ENCODE measurements at regions not wholly inside any gene's neighbourhood (a gene's known extent, or its start where the extent isn't known, plus 50 kb on each side); places are given as distances from the start of the nearest gene placed in this dataset.
"Not testable (repeated sequence)": the region's sequence is repeated elsewhere in the genome, so short reads cannot be mapped to it uniquely, and the experiment has no call there.

GRCh38 chr15:26023231-26023630 is 160.1 kb upstream of the ATP10A start:
- DNase-seq (no peak), ATAC-seq (no peak)
- intact Hi-C loops (cut with DNase I, micrococcal nuclease) = no loop called here

DNA sequence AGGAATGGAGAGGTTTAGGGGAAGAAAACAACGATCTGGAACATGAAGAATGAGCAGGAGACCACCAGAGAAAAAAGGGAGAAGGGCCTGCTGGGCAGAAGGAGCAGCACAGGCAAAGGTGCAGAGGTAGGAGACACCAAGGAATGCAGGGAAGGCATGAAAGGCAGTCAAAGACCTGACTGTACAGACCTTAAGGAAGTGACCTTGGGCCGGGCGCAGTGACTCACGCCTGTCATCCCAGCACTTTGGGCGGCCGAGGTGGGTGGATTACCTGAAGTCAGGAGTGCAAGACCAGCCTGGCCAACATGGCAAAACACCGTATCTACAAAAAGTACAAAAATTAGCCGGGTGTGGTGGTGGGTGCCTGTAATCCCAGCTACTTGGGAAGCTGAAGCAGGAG is 157.7 kb upstream of the ATP10A start:
- intact Hi-C loops (cut with DNase I, micrococcal nuclease) = no loop called here
- no peak for ATAC-seq
- DNase-seq = no peak

- DNase-seq = no peak
- ATAC-seq = no peak
- intact Hi-C loops (cut with DNase I, micrococcal nuclease) = no loop called here
Observed at GRCh38 chr15:26017665-26018064, 154.5 kb upstream of the ATP10A start.

GRCh38 chr15:26015516-26016075 is 152.5 kb upstream of the ATP10A start:
- intact Hi-C loops (cut with DNase I, micrococcal nuclease) = no loop called here
- no peak for ATAC-seq

DNA sequence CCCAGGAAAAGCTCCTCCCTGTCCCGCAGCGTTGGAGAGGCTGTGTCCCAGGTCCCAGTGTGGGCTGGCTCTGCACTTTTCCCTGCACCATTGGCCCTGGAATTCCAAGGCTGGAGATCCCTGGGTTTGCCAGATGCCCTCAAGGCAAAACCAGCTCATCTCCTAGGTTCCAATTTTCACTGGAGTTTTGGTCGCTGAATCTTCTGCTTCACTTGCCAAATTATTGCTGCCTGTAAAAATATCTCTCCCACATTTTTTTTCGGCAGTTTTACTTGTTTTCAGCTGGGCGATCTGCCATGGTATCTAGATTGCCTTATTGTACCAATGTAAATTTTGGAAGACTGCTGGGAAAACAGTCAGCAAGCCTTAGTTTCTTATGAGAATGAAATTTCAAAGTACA is 150.9 kb upstream of the ATP10A start:
- ATAC-seq = no peak

More at GRCh38 chr15:26015516-26016075, 152.5 kb upstream of the ATP10A start:
- DNase-seq = no peak

GRCh38 chr15:26011916-26012315 is 148.8 kb upstream of the ATP10A start:
- intact Hi-C loops (cut with DNase I, micrococcal nuclease) = no loop called here
- no peak for DNase-seq
- no peak for ATAC-seq

More for the DNA sequence above, 150.9 kb upstream of the ATP10A start:
- no peak for DNase-seq
- intact Hi-C loops (cut with DNase I, micrococcal nuclease) = no loop called here

DNA sequence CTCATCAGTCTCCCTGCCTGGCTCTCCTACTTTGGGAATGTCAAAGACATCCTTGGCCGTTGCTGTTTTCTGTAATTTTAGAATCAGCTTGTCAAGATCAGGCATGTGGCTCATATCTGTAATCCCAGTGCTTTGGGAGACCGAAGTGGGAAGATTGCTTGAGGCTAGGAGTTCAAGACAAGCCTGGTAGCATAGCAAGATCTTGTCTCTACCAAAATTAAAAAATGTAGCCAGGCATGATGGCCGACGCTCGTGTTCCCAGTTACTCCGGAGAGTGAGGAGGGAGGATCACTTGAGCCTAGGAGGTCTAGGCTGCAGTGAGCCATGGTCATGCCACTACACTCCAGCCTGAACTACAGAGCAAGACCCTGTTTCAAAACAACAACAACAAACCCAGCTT is 144.0 kb upstream of the ATP10A start:
- DNase-seq = no peak
- ATAC-seq = no peak
- intact Hi-C loops (cut with DNase I, micrococcal nuclease) = no loop called here

DNA sequence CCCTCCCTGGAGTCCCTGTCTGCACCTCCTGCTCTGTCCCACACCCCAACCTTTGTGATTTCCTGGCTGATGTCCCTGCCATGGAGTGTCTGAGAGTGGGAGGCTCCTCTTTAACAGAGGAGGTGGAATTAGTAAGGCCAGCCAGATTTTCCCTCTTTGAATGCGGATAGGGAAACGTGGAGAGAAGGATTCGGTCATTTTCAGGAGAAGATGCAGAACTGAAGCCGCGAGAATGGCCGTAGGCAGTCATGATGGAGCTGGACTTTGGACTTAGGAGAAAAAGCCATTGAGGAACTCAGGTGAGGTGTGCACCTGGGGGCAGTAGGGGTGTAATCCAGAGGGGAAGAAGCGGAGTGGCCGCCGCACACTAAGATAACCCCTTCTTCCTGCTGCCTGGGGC is 138.1 kb upstream of the ATP10A start:
- DNase-seq = no peak
- no peak for ATAC-seq
- intact Hi-C loops (cut with DNase I, micrococcal nuclease) = no loop called here

GRCh38 chr15:25993506-25993905 is 130.4 kb upstream of the ATP10A start:
- intact Hi-C loops (cut with DNase I, micrococcal nuclease) = no loop called here

GRCh38 chr15:25990220-25990619 is 127.1 kb upstream of the ATP10A start:
- DNase-seq = no peak
- ATAC-seq = no peak
- intact Hi-C loops (cut with DNase I, micrococcal nuclease) = no loop called here

More at GRCh38 chr15:25993506-25993905, 130.4 kb upstream of the ATP10A start:
- ATAC-seq = no peak
- DNase-seq = no peak

DNA sequence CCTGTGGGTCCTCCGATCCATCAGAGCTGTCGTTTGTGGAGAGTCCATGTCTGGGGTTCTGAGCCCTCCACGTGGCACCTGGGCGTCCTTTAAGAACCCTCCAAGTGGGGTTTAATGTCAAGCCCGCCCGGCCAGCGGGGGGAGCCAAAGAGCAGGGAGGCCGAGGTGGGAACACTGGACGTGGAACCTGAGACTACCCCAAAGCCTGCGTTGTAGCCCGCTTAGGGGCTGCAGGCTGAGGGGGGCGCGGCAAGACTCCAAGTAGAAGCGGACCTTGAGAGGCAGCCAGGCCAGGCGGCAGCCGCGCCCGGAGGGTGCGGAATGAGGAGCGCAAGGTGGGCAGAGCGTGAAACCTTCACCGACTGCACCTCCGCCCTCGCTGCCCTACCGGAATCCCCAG is 126.2 kb upstream of the ATP10A start:
- intact Hi-C loops (cut with DNase I, micrococcal nuclease) = no loop called here
- ATAC-seq (no peak), DNase-seq (no peak)

DNA sequence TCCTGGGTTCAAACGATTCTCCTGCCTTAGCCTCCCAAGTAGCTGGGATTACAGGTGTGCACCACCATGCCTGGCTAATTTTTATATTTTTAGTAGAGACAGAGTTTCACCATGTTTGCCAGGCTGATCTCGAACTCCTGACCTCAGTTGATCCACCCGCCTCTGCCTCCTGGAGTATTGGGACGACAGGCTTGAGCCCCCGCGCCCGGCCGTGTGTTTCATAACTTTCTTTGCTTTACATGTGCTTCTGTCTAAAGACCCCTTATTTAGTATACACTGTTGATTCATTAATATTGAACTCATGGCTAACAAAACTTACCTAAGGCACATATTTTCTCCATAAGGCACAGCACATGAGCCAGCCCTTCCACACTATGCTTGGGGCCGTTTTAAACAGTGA is 125.6 kb upstream of the ATP10A start:
- ATAC-seq; intact Hi-C loops (cut with DNase I, micrococcal nuclease); DNase-seq: not testable (repeated sequence)

DNA sequence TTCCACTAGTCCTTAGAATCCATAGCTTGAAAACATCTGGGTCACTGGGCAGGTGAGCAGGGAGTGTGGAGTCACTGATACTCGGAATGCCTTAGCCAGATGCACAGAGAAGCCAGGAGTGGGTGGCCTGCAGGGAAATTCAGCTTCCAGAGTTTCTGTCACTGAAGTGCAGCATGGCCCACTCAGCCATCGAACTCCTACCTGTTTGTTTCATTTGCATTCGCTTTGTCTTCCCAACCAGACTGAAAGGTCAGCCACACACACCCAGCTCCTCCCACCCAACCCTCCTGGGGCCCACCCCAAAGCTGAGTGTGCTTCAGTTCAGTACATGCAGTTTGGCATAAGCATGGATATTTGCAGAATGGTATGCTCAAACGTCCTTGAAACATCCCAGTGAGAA is 124.5 kb upstream of the ATP10A start:
- ATAC-seq = no peak
- intact Hi-C loops (cut with DNase I, micrococcal nuclease) = no loop called here
- DNase-seq = no peak

GRCh38 chr15:25985165-25985564 is 122.0 kb upstream of the ATP10A start:
- no peak for ATAC-seq
- intact Hi-C loops (cut with DNase I, micrococcal nuclease) = no loop called here
- DNase-seq = no peak

- ATAC-seq = no peak
- intact Hi-C loops (cut with DNase I, micrococcal nuclease) = no loop called here
- no peak for DNase-seq
Observed at GRCh38 chr15:25982736-25983135, 119.6 kb upstream of the ATP10A start.

- DNase-seq (no peak), ATAC-seq (no peak)
- intact Hi-C loops (cut with DNase I, micrococcal nuclease) = no loop called here
Observed at GRCh38 chr15:25981114-25981513, 118.0 kb upstream of the ATP10A start.

DNA sequence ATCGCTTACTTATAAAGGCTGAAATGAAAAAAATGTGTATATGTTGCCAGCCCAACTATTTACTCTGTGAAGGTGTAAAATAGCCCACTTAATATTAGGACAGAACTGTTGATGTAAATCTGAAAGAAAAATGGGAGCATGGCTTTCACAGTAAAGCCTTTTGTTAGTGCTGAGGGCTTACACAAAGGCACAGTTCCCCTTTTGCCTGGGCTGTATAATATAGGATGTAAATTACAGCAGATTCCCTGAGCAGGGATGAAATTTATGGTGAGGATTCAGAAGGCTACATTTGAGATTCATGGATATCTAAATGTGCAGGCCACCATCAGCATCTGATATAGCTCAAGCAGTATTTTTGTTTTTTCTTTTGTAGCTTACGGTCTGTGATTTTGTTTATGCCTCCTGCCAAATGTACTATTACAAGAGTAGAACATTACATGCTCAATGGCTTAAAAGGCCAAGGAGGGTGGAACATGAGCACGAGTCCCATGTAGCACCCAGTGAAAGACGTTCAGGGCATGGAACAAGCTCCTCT is 109.1 kb upstream of the ATP10A start:
- no peak for DNase-seq
- ATAC-seq = no peak
- intact Hi-C loops (cut with DNase I, micrococcal nuclease) = no loop called here

DNA sequence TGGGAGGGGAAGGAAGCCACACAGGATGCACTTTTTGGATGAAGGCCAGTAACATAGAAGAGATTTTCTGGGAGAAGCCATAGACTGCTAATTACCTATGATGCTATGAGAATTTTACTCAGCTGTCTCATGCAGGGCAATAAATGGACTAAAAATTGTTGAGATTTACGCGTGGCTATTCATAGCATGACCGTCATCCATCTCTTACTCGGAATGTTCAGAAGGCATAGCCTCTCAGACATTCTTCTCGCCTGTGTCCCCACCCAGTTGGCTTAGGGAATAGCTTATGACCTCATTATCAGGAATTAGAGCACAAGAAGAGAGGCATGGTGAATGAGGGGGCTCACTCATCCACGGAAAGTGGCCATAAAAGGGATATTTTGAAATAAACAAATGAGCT is 107.9 kb upstream of the ATP10A start:
- intact Hi-C loops (cut with DNase I, micrococcal nuclease) = no loop called here
- DNase-seq (no peak), ATAC-seq (no peak)

GRCh38 chr15:25969886-25970285 is 106.8 kb upstream of the ATP10A start:
- ATAC-seq (no peak), DNase-seq (no peak)
- intact Hi-C loops (cut with DNase I, micrococcal nuclease) = no loop called here

DNA sequence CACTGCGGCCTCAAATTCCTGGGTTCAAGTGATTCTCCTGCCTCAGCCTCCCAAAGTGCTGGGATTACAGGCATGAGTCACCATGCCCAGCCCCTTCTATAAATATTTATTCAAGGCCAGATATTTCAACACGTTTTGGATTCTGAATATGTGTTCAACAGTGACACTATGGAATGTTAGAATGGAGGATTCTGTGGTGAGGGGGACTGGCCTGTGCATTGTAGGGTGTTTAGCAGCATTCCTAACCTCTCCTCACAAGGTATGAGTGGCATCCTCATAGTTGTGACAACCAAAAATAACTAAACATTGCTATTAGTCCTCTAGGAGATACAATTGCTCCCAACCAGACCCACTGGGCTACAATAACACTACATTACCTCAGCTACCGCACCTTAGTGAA is 104.0 kb upstream of the ATP10A start:
- DNase-seq (no peak), ATAC-seq (no peak)
- intact Hi-C loops (cut with DNase I, micrococcal nuclease) = no loop called here

GRCh38 chr15:25965326-25965725 is 102.2 kb upstream of the ATP10A start:
- intact Hi-C loops (cut with DNase I, micrococcal nuclease) = no loop called here
- ATAC-seq (no peak), DNase-seq (no peak)

Measured in left colon (tissue), 2 donors.